ENCODE measurements at regions not wholly inside any gene's neighbourhood (a gene's known extent, or its start where the extent isn't known, plus 50 kb on each side); places are given as distances from the start of the nearest gene placed in this dataset.

DNA sequence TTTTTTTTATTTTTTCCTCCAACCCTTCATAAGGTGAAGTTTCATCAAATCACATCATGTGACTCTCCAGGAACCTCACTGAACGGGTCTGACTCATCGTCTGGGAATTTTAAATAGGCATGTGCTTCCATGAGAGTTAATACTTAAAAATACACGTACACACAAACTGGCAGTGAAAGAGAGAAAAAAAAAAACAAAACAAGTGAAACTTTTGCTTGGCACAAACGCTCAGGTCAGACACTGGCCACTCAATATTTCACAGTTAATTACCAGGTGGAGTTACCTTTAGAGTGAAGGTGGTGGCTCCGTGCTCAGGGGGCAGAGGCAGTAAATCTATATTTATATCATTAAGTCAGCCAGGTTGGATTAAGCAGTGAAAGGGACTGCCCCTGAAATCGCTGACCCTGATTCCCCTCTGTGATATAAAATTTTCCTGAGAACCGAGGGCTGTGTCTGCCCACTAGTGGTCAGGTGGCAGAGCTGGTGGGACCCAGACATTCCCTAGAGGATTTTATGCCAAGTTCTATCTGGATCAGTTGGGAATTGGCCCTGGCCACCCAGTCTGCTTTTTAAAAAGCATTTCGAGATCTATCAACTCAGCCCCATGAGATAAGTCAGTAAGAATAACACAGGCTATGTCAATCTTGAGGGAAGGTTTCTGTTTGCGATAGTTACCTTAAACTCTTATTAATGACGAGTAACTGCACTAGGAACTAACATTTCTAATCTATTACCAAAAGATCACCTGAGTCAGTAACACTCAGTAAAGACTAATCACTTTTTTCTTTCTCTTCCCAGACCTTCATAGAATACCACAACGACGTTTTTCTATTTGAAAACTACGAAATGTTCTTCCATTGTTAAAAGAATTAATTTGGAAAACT lies 259.1 kb downstream of the HDGFL1 start:
- peaks cover 0 to 5% (median 2%) of the 10 kb centered on the region in 4 donors for H3K4me1 ChIP-seq (ENCODE audit: control insufficient read depth in 4 of 4, insufficient read depth in 4 of 4, low read length in 3 of 4)
- H3K4me3 ChIP-seq (ENCODE audit: low read depth in 1 of 3, low read length in 3 of 3) = no peak overlapping the region
- no peaks in the 10 kb centered on the region for H3K36me3 ChIP-seq (ENCODE audit: control insufficient read depth in 4 of 4, insufficient read depth in 3 of 4, low read depth in 1 of 4, low read length in 3 of 4)
- DNase-seq (ENCODE audit: low spot score) = no peak
- no peak overlapping the region for H3K27ac ChIP-seq (ENCODE audit: low read depth in 1 of 2, low read length in 2 of 2)
- no peak for TF ChIP-seq EGR1 (IDR thresholded peaks at IDR 0.05; ENCODE audit: low read depth in 2 of 2)
- peak; percentile 81 to 84 for TF ChIP-seq JUND (IDR thresholded peaks at IDR 0.05)
- no peak for TF ChIP-seq HNF4G (IDR thresholded peaks at IDR 0.05)
- TF ChIP-seq RXRA (IDR thresholded peaks at IDR 0.05) = peak; percentile 23 to 44
- no peak for TF ChIP-seq FOXA1 (IDR thresholded peaks at IDR 0.05)
- TF ChIP-seq, protein P1, sequence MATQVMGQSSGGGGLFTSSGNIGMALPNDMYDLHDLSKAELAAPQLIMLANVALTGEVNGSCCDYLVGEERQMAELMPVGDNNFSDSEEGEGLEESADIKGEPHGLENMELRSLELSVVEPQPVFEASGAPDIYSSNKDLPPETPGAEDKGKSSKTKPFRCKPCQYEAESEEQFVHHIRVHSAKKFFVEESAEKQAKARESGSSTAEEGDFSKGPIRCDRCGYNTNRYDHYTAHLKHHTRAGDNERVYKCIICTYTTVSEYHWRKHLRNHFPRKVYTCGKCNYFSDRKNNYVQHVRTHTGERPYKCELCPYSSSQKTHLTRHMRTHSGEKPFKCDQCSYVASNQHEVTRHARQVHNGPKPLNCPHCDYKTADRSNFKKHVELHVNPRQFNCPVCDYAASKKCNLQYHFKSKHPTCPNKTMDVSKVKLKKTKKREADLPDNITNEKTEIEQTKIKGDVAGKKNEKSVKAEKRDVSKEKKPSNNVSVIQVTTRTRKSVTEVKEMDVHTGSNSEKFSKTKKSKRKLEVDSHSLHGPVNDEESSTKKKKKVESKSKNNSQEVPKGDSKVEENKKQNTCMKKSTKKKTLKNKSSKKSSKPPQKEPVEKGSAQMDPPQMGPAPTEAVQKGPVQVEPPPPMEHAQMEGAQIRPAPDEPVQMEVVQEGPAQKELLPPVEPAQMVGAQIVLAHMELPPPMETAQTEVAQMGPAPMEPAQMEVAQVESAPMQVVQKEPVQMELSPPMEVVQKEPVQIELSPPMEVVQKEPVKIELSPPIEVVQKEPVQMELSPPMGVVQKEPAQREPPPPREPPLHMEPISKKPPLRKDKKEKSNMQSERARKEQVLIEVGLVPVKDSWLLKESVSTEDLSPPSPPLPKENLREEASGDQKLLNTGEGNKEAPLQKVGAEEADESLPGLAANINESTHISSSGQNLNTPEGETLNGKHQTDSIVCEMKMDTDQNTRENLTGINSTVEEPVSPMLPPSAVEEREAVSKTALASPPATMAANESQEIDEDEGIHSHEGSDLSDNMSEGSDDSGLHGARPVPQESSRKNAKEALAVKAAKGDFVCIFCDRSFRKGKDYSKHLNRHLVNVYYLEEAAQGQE (IDR thresholded peaks at IDR 0.05) = no peak
- no peak for TF ChIP-seq NR2F2 (IDR thresholded peaks at IDR 0.05)
- TF ChIP-seq GABPA (IDR thresholded peaks at IDR 0.05 in 1 of 2, conservative IDR thresholded peaks at IDR 0.05 in 1 of 2) = no peak
- TF ChIP-seq TAF1 (conservative IDR thresholded peaks at IDR 0.05) = no peak
- no peak for TF ChIP-seq HNF4A (conservative IDR thresholded peaks at IDR 0.05)
- peak; percentile 80 to 82 for TF ChIP-seq RAD21 (IDR thresholded peaks at IDR 0.05)
- TF ChIP-seq, protein P2, sequence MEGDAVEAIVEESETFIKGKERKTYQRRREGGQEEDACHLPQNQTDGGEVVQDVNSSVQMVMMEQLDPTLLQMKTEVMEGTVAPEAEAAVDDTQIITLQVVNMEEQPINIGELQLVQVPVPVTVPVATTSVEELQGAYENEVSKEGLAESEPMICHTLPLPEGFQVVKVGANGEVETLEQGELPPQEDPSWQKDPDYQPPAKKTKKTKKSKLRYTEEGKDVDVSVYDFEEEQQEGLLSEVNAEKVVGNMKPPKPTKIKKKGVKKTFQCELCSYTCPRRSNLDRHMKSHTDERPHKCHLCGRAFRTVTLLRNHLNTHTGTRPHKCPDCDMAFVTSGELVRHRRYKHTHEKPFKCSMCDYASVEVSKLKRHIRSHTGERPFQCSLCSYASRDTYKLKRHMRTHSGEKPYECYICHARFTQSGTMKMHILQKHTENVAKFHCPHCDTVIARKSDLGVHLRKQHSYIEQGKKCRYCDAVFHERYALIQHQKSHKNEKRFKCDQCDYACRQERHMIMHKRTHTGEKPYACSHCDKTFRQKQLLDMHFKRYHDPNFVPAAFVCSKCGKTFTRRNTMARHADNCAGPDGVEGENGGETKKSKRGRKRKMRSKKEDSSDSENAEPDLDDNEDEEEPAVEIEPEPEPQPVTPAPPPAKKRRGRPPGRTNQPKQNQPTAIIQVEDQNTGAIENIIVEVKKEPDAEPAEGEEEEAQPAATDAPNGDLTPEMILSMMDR (IDR thresholded peaks at IDR 0.05; ENCODE audit: low read depth, low read length, missing input control) = peak; percentile 54
- TF ChIP-seq, protein P3, sequence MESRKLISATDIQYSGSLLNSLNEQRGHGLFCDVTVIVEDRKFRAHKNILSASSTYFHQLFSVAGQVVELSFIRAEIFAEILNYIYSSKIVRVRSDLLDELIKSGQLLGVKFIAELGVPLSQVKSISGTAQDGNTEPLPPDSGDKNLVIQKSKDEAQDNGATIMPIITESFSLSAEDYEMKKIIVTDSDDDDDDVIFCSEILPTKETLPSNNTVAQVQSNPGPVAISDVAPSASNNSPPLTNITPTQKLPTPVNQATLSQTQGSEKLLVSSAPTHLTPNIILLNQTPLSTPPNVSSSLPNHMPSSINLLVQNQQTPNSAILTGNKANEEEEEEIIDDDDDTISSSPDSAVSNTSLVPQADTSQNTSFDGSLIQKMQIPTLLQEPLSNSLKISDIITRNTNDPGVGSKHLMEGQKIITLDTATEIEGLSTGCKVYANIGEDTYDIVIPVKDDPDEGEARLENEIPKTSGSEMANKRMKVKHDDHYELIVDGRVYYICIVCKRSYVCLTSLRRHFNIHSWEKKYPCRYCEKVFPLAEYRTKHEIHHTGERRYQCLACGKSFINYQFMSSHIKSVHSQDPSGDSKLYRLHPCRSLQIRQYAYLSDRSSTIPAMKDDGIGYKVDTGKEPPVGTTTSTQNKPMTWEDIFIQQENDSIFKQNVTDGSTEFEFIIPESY (IDR thresholded peaks at IDR 0.05) = no peak
- no peak for TF ChIP-seq YY1 (IDR thresholded peaks at IDR 0.05)
- TF ChIP-seq, protein P4, sequence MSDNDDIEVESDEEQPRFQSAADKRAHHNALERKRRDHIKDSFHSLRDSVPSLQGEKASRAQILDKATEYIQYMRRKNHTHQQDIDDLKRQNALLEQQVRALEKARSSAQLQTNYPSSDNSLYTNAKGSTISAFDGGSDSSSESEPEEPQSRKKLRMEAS (IDR thresholded peaks at IDR 0.05) = peak; percentile 12
- no peaks in the 10 kb centered on the region for H3K27me3 ChIP-seq (ENCODE audit: control insufficient read depth in 4 of 4, insufficient read depth in 4 of 4, low read length in 3 of 4)
- no peaks in the 10 kb centered on the region for H3K9me3 ChIP-seq (ENCODE audit: control insufficient read depth in 4 of 4, low read length in 3 of 4)
- 41% methylated on average over 13 of the region's 13 CpGs for WGBS
- H3K9ac ChIP-seq (ENCODE audit: low read depth in 1 of 2, low read length in 2 of 2) = no peak overlapping the region
